HEK293 (cell line): ENCODE measurements at regions not wholly inside any gene's neighbourhood (a gene's known extent, or its start where the extent isn't known, plus 50 kb on each side); places are given as distances from the start of the nearest gene placed in this dataset.

ENCODE experiments used
- CTCF ChIP-seq: fragments of 450-650 bp; formaldehyde crosslinking; IDR thresholded peaks from 2 replicates; pipeline ENCODE4 v1.5.1; 2016; ENCODE audit warnings: missing biosample characterization, missing genetic modification characterization
- ZFP37 ChIP-seq: fragments of 450-650 bp; formaldehyde crosslinking; IDR thresholded peaks from 2 replicates; pipeline ENCODE4 v1.5.1; 2016; ENCODE audit warnings: missing biosample characterization, missing genetic modification characterization
- ZNF121 ChIP-seq: fragments of 450-650 bp; formaldehyde crosslinking; IDR thresholded peaks from 2 replicates; pipeline ENCODE4 v1.5.1; 2016; ENCODE audit warnings: missing biosample characterization, missing genetic modification characterization
- ZNF223 ChIP-seq: fragments of 450-650 bp; formaldehyde crosslinking; IDR thresholded peaks from 2 replicates; pipeline ENCODE4 v1.5.1; 2016; ENCODE audit warnings: missing biosample characterization, missing genetic modification characterization
- ZNF239 ChIP-seq: fragments of 450-650 bp; formaldehyde crosslinking; IDR thresholded peaks from 2 replicates; pipeline ENCODE4 v1.5.1; 2016; ENCODE audit warnings: missing biosample characterization, missing genetic modification characterization
- ZNF302 ChIP-seq: fragments of 450-650 bp; formaldehyde crosslinking; IDR thresholded peaks from 2 replicates; pipeline ENCODE4 v1.5.1; 2016; ENCODE audit warnings: missing biosample characterization, missing genetic modification characterization, low read depth
- ZNF510 ChIP-seq: fragments of 450-650 bp; formaldehyde crosslinking; IDR thresholded peaks from 2 replicates; pipeline ENCODE4 v1.5.1; 2018; ENCODE audit warnings: mild to moderate bottlenecking, missing genetic modification characterization, missing biosample characterization; ENCODE audit not compliant: insufficient replicate concordance
- ZNF629 ChIP-seq: fragments of 450-650 bp; formaldehyde crosslinking; IDR thresholded peaks from 2 replicates; pipeline ENCODE4 v1.5.1; 2017; ENCODE audit warnings: missing biosample characterization, missing genetic modification characterization
- ZNF639 ChIP-seq: fragments of 450-650 bp; formaldehyde crosslinking; IDR thresholded peaks from 2 replicates; pipeline ENCODE4 v1.5.1; 2016; ENCODE audit warnings: missing biosample characterization, missing genetic modification characterization
- ZNF660 ChIP-seq: fragments of 450-650 bp; IDR thresholded peaks from 2 replicates; pipeline ENCODE4 v1.5.1; 2018; ENCODE audit warnings: missing biosample characterization, mild to moderate bottlenecking, missing genetic modification characterization
- ZNF777 ChIP-seq: fragments of 450-650 bp; formaldehyde crosslinking; IDR thresholded peaks from 2 replicates; pipeline ENCODE4 v1.5.1; 2017; ENCODE audit warnings: missing biosample characterization, missing genetic modification characterization, borderline replicate concordance
- ZSCAN18 ChIP-seq: fragments of 450-650 bp; formaldehyde crosslinking; IDR thresholded peaks from 2 replicates; pipeline ENCODE4 v1.5.1; 2016; ENCODE audit warnings: missing biosample characterization, missing genetic modification characterization
- TF ChIP-seq, protein P1 (sequence below): fragments of 450-650 bp; formaldehyde crosslinking; IDR thresholded peaks from 2 replicates; pipeline ENCODE4 v1.5.1; 2016; ENCODE audit warnings: missing biosample characterization, missing genetic modification characterization

- TF ChIP-seq CTCF (no peak), ZSCAN18 (tag by site-specific recombination) (no peak), ZNF302 (tag by site-specific recombination) (no peak), ZNF121 (tag by site-specific recombination) (no peak), ZNF223 (tag by site-specific recombination) (no peak), ZNF510 (tag by site-specific recombination) (no peak), ZNF639 (no peak), ZFP37 (no peak), ZNF777 (tag by site-specific recombination) (no peak), ZNF629 (tag by site-specific recombination) (no peak), ZNF660 (no peak), ZNF239 (tag by site-specific recombination) (no peak)
- TF ChIP-seq, protein P1, sequence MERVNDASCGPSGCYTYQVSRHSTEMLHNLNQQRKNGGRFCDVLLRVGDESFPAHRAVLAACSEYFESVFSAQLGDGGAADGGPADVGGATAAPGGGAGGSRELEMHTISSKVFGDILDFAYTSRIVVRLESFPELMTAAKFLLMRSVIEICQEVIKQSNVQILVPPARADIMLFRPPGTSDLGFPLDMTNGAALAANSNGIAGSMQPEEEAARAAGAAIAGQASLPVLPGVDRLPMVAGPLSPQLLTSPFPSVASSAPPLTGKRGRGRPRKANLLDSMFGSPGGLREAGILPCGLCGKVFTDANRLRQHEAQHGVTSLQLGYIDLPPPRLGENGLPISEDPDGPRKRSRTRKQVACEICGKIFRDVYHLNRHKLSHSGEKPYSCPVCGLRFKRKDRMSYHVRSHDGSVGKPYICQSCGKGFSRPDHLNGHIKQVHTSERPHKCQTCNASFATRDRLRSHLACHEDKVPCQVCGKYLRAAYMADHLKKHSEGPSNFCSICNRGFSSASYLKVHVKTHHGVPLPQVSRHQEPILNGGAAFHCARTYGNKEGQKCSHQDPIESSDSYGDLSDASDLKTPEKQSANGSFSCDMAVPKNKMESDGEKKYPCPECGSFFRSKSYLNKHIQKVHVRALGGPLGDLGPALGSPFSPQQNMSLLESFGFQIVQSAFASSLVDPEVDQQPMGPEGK (tag by site-specific recombination) = no peak
Measured at GRCh38 chr1:82994616-82995263, 1004.2 kb downstream of the TTLL7 start.
